ENCODE measurements at regions not wholly inside any gene's neighbourhood (a gene's known extent, or its start where the extent isn't known, plus 50 kb on each side); places are given as distances from the start of the nearest gene placed in this dataset.
"Not testable (repeated sequence)": the region's sequence is repeated elsewhere in the genome, so short reads cannot be mapped to it uniquely, and the experiment has no call there.

GRCh38 chr6:27825848-27826611 is 86.2 kb downstream of the OR2B2 start:
- not testable (repeated sequence) for DNase-seq

DNA sequence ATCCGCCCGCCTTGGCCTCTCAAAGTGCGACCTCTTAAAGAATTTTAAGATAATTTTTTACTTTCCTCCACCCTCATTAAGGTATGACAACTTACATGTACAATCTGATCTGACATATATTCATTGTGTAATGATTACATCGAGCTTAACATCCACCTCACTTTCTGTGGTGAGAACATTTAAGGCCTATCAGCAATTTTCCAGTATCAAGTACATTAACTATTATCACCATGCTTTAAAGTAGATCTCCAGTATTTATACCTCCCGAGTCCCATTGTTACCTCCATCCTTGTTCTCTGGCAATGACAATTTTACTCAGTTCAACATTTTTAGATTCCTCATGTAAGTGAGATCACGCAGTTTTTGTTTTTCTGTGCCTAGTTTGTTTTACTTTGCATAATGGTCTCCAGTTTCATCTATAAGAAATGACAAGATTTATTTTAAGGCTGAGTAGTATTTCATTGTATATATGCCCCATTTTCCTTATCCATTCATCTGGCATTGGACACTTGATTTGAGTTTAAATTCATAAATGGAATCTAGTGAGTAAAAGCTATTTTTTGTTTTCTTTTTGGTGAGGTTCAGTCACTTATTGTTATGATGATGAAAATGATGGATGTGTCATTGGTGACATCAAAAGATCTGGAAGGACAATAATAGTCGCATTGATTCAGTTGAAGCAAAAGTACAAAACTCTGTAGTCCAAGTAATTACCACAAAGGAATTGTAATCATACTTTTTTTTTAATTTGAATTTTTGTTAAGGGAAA is 87.0 kb downstream of the OR2B2 start:
- DNase-seq: peak; percentile 12

DNA sequence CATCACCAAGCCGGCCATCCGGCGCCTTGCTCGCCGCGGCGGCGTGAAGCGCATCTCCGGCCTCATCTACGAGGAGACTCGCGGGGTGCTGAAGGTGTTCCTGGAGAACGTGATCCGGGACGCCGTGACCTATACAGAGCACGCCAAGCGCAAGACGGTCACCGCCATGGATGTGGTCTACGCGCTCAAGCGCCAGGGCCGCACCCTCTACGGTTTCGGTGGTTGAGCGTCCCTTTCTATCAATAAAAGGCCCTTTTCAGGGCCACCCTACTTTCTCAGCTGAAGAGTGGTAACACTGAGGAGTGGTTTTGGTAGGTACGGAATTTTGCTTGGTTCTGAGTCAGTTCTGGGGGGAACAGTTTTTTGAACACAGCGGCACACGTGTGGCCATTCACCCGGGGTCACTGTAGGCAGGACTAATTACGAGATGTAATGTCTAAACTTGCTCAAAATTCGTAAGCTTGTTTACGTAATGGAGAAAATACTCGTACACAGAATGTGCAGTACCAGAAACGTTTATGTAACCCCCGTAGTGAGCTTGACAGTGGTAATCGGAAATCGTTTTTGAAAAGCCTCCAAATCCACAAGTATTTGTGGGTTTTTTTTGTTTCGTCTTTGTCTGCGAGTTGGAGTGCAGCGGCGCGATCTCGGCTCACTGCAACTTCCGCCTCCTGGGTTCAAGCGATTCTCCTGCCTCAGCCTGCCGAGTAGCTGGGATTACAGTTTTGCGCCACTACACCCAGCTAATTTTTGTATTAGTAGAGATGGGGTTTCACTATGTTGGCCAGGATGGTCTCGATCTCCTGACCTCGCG is 87.8 kb downstream of the OR2B2 start:
- DNase-seq: peak; percentile 22

DNA sequence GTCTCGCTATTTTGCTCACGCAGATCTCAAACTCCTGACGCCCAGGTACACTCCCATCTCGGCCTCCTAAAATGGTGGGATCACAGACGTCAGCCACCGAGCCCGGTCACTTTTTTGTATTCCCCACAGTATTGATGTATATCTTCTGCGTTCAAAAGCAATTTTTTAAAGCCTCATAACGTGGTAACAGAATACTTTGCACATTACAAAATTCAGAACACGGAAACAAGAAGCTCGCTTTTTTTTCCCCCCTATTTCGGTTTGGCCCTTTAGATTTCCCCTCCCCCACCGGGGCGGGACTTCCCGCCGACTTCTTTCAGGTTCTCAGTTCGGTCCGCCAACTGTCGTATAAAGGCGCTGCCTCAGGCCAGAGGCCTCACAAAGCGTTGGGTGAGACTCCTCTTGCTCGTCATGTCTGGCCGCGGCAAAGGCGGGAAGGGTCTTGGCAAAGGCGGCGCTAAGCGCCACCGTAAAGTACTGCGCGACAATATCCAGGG is 88.4 kb downstream of the OR2B2 start:
- DNase-seq: peak; percentile 59

DNA sequence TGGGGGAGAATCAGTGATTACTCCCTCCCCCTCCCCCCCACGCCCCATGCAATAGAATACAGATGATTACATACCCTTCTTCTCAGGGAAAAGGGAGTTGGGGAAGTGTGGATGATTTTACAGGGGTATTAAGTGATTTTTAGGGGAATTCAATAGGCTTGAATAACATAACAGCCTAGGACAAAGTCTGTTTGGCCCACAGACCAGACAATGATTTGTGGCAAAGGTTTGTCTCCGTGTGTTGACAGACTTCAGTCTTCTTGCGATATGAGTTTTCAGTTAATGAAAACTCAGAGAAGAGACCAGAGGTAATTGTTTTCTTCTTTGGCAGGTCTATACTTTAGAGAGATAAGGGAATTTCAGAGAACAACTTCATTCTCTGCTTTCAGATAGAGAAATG is 95.3 kb downstream of the OR2B2 start:
- no peak for DNase-seq

- no peak for DNase-seq
Observed at GRCh38 chr6:27814665-27815424, 97.4 kb downstream of the OR2B2 start.

GRCh38 chr6:27814415-27814664 is 97.9 kb downstream of the OR2B2 start:
- DNase-seq: not testable (repeated sequence)

GRCh38 chr6:27812805-27813492 is 99.2 kb downstream of the OR2B2 start:
- no peak for DNase-seq

- DNase-seq: no peak
Observed at GRCh38 chr6:27812078-27812804, 100.0 kb downstream of the OR2B2 start.

DNA sequence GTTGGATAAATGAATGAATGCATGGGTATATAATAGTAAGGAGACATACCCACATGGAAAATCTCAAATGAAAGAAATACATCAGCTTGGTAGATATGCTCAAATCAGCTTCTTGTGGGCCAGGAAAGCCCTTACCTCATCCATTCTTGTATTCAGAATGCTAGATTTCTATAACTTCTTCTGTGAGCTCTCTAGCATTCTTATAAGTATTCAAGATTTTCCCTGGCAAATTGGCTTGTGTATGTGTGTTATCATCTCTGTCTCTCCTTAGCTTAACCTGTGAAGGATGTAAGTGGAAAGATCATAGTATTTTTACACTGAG is 100.8 kb downstream of the OR2B2 start:
- DNase-seq: no peak

- DNase-seq: no peak
Observed at GRCh38 chr6:27810768-27811450, 101.3 kb downstream of the OR2B2 start.

DNA sequence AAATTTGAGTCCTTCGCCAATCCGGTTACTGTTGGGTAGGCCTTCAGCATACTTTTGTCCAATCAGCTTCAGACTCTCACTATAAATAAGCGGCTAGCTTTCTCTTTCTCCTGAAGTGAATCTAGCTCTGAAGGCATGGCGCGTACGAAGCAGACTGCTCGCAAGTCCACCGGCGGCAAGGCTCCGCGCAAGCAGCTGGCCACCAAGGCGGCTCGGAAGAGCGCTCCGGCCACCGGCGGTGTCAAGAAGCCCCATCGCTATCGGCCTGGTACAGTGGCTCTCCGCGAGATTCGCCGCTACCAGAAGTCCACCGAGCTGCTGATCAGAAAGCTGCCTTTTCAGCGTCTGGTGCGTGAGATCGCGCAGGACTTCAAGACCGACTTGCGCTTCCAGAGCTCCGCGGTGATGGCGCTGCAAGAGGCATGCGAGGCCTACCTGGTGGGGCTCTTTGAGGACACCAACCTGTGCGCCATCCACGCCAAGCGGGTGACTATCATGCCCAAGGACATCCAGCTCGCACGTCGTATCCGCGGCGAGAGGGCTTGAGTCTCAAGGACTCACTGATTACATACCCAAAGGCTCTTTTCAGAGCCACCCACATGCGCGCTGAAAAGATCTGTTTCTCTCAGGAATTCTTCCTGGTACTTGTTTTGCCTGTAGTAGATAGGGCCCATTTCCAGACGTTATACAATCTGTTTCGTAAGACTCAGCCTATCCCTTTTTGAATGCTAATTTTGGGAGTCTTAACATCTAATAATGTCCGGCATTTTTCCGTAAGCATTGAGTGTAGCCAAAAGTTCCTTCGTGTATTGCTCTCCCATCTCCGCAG is 102.0 kb downstream of the OR2B2 start:
- DNase-seq: peak; percentile 91

DNA sequence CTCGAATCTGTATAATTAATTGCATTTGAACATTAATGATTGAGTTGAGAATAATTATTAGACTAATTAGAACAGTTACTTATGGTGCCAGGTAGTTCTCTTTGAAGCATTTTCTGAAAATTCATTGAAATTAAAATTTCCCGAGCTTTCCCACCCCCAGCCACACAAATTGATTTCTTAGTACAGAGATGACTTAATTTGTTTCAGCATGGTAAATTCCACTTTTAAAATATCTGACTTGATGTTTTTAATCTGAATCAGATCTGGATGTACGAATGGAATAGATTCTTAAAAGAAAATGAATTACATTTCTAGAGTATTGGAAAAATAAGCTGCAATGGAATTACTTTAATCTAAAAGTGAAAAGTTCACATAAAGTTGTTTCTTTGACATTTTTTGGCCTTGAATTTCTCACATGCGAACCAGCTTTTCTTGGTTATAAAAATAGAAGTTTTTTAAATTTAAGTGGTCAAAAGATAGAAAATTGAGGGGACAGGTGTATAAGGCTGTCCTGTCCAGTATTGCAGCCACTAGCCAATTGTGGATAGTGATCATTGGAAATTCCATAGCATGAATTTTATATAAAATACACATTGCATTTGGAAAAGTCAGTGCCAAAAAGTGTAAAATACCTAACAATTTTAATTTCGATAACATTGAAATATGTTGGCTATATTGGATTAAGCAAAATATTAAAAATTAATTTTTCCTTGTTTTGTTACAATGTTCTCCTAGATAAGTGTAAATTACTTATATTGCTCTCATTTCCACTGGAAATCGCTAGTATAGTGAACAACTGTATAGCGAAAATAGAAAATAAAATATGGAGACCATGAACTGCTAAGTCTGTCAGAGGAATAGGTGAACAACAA is 102.9 kb downstream of the OR2B2 start:
- no peak for DNase-seq

DNA sequence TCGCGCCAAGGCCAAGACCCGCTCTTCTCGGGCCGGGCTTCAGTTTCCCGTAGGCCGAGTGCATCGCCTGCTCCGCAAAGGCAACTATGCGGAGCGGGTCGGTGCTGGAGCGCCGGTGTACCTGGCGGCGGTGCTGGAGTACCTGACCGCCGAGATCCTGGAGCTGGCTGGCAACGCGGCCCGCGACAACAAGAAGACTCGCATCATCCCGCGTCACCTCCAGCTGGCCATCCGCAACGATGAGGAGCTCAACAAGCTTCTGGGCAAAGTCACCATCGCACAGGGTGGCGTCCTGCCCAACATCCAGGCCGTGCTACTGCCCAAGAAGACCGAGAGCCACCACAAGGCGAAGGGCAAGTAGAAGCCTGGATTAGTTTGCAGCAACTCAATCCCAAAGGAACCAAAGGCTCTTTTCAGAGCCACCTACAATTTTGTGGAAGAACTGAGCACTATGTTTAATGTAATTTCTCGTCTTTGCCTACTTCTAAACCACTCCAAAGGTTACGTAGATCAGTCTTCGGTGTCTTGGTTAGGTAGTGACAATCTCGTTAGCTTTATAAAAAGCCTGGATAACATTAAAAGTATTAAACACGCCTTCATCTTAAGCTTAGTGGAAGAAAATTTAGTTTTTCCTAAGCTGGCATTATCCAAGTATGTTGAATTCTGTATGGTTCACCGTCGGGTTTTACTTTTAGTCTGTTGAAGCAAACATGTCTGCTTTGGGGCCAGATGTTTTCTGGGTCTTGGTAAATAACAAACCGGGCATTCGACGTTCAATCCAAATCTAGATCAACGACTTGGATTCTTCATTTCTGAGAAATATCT is 103.7 kb downstream of the OR2B2 start:
- peak; percentile 35 for DNase-seq

- DNase-seq: peak; percentile 91
Observed at GRCh38 chr6:27807441-27808241, 104.6 kb downstream of the OR2B2 start.

GRCh38 chr6:27806981-27807440 is 105.2 kb downstream of the OR2B2 start:
- no peak for DNase-seq

DNA sequence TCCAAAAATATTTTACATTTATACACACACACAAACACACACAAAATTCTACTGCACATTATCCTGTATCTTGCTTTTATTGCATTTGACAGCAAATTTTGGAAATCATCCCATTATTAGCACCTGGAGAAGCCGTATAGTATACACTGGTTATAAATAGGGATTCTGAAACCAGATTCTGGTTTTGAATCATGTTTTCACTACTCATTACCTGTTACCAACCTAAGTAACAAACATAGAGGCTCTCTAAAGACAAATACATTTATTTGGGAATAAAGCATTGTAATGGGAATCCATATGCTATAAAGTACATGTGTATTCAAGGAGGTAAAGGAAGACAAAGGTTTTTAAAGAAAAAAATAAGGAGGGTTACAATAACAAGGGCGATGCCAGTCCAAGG is 106.8 kb downstream of the OR2B2 start:
- no peak for DNase-seq
